H1 (cell line): ENCODE measurements at regions not wholly inside any gene's neighbourhood (a gene's known extent, or its start where the extent isn't known, plus 50 kb on each side); places are given as distances from the start of the nearest gene placed in this dataset.

ENCODE experiments used
- ATF3 ChIP-seq: IDR thresholded peaks from 2 replicates; pipeline ENCODE4 v1.6.1; 2011; ENCODE audit warnings: low read depth, mild to moderate bottlenecking, low read length; ENCODE audit not compliant: insufficient read depth
- CREB1 ChIP-seq: IDR thresholded peaks from 2 replicates; pipeline ENCODE4 v1.6.1; 2012; ENCODE audit warnings: inconsistent platforms
- CTCF ChIP-seq, 3 experiments: IDR thresholded peaks; 1 replicate in 2 of 3; 2 replicates in 1 of 3; pipeline versions ENCODE4 v1.5.1 to v1.6.1; 2011; ENCODE audit warnings: low read length in 3 of 3, mild to moderate bottlenecking in 3 of 3, inconsistent platforms in 2 of 3, low read depth in 1 of 3, moderate library complexity in 1 of 3; ENCODE audit not compliant: insufficient read depth in 1 of 3; ENCODE audit errors: control extremely low read depth in 1 of 3
- EP300 ChIP-seq, 2 experiments: IDR thresholded peaks; 1 replicate in 1 of 2; 2 replicates in 1 of 2; pipeline ENCODE4 v1.6.1; 2011 to 2012; ENCODE audit warnings: low read depth in 2 of 2, low read length in 2 of 2, mild to moderate bottlenecking in 2 of 2, borderline replicate concordance in 1 of 2, inconsistent platforms in 1 of 2, moderate library complexity in 1 of 2
- EZH2 ChIP-seq: fragments of 200-600 bp; sonication (generic); IDR thresholded peaks from 2 replicates; pipeline ENCODE4 v1.7.1; 2012; ENCODE audit warnings: low read depth, mild to moderate bottlenecking, moderate library complexity, low read length, inconsistent platforms; ENCODE audit not compliant: severe bottlenecking
- GABPA ChIP-seq: IDR thresholded peaks from 2 replicates; pipeline ENCODE4 v1.6.1; 2011; ENCODE audit warnings: mild to moderate bottlenecking, low read length, moderate library complexity, borderline replicate concordance; ENCODE audit not compliant: insufficient read depth
- HDAC6 ChIP-seq: IDR thresholded peaks from one replicate; pipeline ENCODE4 v1.7.1; 2012; ENCODE audit warnings: low read depth, mild to moderate bottlenecking, inconsistent platforms, low read length, moderate library complexity
- POLR2A ChIP-seq, 2 experiments: IDR thresholded peaks; 1 replicate in 1 of 2; 2 replicates in 1 of 2; pipeline ENCODE4 v1.6.1; 2011; ENCODE audit warnings: low read depth in 2 of 2, low read length in 2 of 2, mild to moderate bottlenecking in 2 of 2; ENCODE audit errors: control extremely low read depth in 1 of 2
- POLR2AphosphoS5 ChIP-seq: IDR thresholded peaks from 2 replicates; pipeline ENCODE4 v1.6.1; 2011; ENCODE audit warnings: low read depth, low read length
- TAF1 ChIP-seq: IDR thresholded peaks from 2 replicates; pipeline ENCODE4 v1.6.1; 2011; ENCODE audit warnings: mild to moderate bottlenecking, low read depth, low read length
- ZNF274 ChIP-seq: IDR thresholded peaks from 2 replicates; pipeline ENCODE4 v1.7.0; 2012; ENCODE audit warnings: low read length, borderline replicate concordance; ENCODE audit errors: extremely low read depth

- no peak for TF ChIP-seq ATF3
- TF ChIP-seq CTCF (IDR thresholded peaks at IDR 0.05; ENCODE audit: control extremely low read depth in 1 of 3, insufficient read depth in 1 of 3, low read depth in 1 of 3, low read length in 3 of 3), result no peak
- TF ChIP-seq POLR2A (IDR thresholded peaks at IDR 0.05; ENCODE audit: control extremely low read depth in 1 of 2, low read depth in 2 of 2, low read length in 2 of 2), result no peak
- TF ChIP-seq POLR2AphosphoS5, result no peak
- no peak for TF ChIP-seq EP300 (IDR thresholded peaks at IDR 0.05; ENCODE audit: borderline replicate concordance in 1 of 2, low read depth in 2 of 2, low read length in 2 of 2)
- no peak for TF ChIP-seq TAF1
- no peak for TF ChIP-seq EZH2
- no peak for TF ChIP-seq HDAC6
- no peak for TF ChIP-seq CREB1
- TF ChIP-seq ZNF274, result no peak
- no peak for TF ChIP-seq GABPA
These were observed 105.8 kb downstream of the QRSL1 start for GRCh38 chr6:106735136-106735633.
